H9 (cell line): ENCODE measurements at regions not wholly inside any gene's neighbourhood (a gene's known extent, or its start where the extent isn't known, plus 50 kb on each side); places are given as distances from the start of the nearest gene placed in this dataset.

Experiments used
- DNase-seq: peaks from one replicate; pipeline ENCODE4 v3.0.0-alpha.2; 2017
- H2AFZ ChIP-seq: one replicate; pipeline ENCODE4 v1.6.1; 2013; ENCODE audit warnings: mild to moderate bottlenecking, low read length, control low read depth, moderate library complexity
- H2AK5ac ChIP-seq: 2 replicates; pipeline ENCODE4 v1.6.1; 2013; ENCODE audit warnings: low read length, control low read depth, mixed read lengths; ENCODE audit not compliant: insufficient read length
- H2BK120ac ChIP-seq: one replicate; pipeline ENCODE4 v1.6.1; 2013; ENCODE audit warnings: low read depth, mild to moderate bottlenecking, low read length, control low read depth, inconsistent platforms; ENCODE audit not compliant: poor library complexity, severe bottlenecking
- H2BK12ac ChIP-seq: 2 replicates; pipeline ENCODE4 v1.6.1; 2013; ENCODE audit warnings: low read length, control low read depth, mixed read lengths, low read depth; ENCODE audit not compliant: insufficient read length
- H2BK15ac ChIP-seq: 2 replicates; pipeline ENCODE4 v1.6.1; 2013; ENCODE audit warnings: low read depth, low read length, control low read depth
- H2BK20ac ChIP-seq: one replicate; pipeline ENCODE4 v1.6.1; 2013; ENCODE audit warnings: low read depth, mild to moderate bottlenecking, low read length, control low read depth, inconsistent platforms; ENCODE audit not compliant: poor library complexity, severe bottlenecking
- H2BK5ac ChIP-seq: 2 replicates; pipeline ENCODE4 v1.6.1; 2013; ENCODE audit warnings: low read length, control low read depth, mixed read lengths; ENCODE audit not compliant: insufficient read length
- H3K14ac ChIP-seq: 2 replicates; pipeline ENCODE4 v1.6.1; 2013; ENCODE audit warnings: low read length, control low read depth; ENCODE audit not compliant: insufficient read depth
- H3K18ac ChIP-seq: 2 replicates; pipeline ENCODE4 v1.6.1; 2013; ENCODE audit warnings: low read depth, mild to moderate bottlenecking, mixed read lengths, low read length, control low read depth; ENCODE audit not compliant: insufficient read length
- H3K23ac ChIP-seq: 2 replicates; pipeline ENCODE4 v1.6.1; 2013; ENCODE audit warnings: low read length, control low read depth, mixed read lengths, low read depth; ENCODE audit not compliant: insufficient read length
- H3K23me2 ChIP-seq: 2 replicates; pipeline ENCODE4 v1.6.1; 2013; ENCODE audit warnings: low read depth, mild to moderate bottlenecking, mixed read lengths, low read length, control low read depth; ENCODE audit not compliant: insufficient read length, poor library complexity, severe bottlenecking
- H3K27ac ChIP-seq: 2 replicates; pipeline ENCODE4 v1.5.1; 2013; ENCODE audit warnings: low read length, control low read depth, mixed read lengths, low read depth; ENCODE audit not compliant: insufficient read length
- H3K27me3 ChIP-seq: 2 replicates; pipeline ENCODE4 v1.6.1; 2013; ENCODE audit warnings: low read length, control low read depth, inconsistent platforms; ENCODE audit not compliant: insufficient read depth
- H3K4ac ChIP-seq: 2 replicates; pipeline ENCODE4 v1.6.1; 2013; ENCODE audit warnings: low read depth, mild to moderate bottlenecking, control low read depth, inconsistent platforms, low read length, moderate library complexity
- H3K4me1 ChIP-seq: 2 replicates; pipeline ENCODE4 v1.6.1; 2013; ENCODE audit warnings: low read length, control low read depth, inconsistent platforms; ENCODE audit not compliant: insufficient read depth
- H3K4me2 ChIP-seq: 2 replicates; pipeline ENCODE4 v1.6.1; 2013; ENCODE audit warnings: low read length, control low read depth, mixed read lengths; ENCODE audit not compliant: insufficient read length, insufficient read depth
- H3K56ac ChIP-seq: 2 replicates; pipeline ENCODE4 v1.6.1; 2013; ENCODE audit warnings: low read depth, mild to moderate bottlenecking, mixed read lengths, low read length, control low read depth; ENCODE audit not compliant: insufficient read length
- H3K79me1 ChIP-seq: 2 replicates; pipeline ENCODE4 v1.6.1; 2013; ENCODE audit warnings: low read depth, mild to moderate bottlenecking, moderate library complexity, low read length, control low read depth, inconsistent platforms; ENCODE audit not compliant: insufficient read depth, poor library complexity, severe bottlenecking
- H3K79me2 ChIP-seq: 2 replicates; pipeline ENCODE4 v1.6.1; 2013; ENCODE audit warnings: low read length, control low read depth, inconsistent platforms; ENCODE audit not compliant: insufficient read depth
- H3K9ac ChIP-seq: 2 replicates; pipeline ENCODE4 v1.6.1; 2013; ENCODE audit warnings: low read length, control low read depth, mixed read lengths; ENCODE audit not compliant: insufficient read length; ENCODE audit errors: extremely low read depth
- H3K9me3 ChIP-seq: one replicate; pipeline ENCODE4 v1.6.1; 2013; ENCODE audit warnings: low read depth, low read length, inconsistent platforms; ENCODE audit not compliant: control insufficient read depth
- H3T11ph ChIP-seq: one replicate; pipeline ENCODE4 v1.6.1; 2013; ENCODE audit warnings: mild to moderate bottlenecking, low read length, control low read depth, inconsistent platforms
- H4K20me1 ChIP-seq: one replicate; pipeline ENCODE4 v1.6.1; 2013; ENCODE audit not compliant: control insufficient read depth, insufficient read length, insufficient read depth
- H4K5ac ChIP-seq: 2 replicates; pipeline ENCODE4 v1.6.1; 2013; ENCODE audit warnings: low read depth, mild to moderate bottlenecking, mixed read lengths, low read length, control low read depth; ENCODE audit not compliant: insufficient read length
- H4K8ac ChIP-seq: replicated peaks from 2 replicates; pipeline ENCODE4 v1.6.1; 2013; ENCODE audit warnings: low read length, control low read depth, mixed read lengths, low read depth; ENCODE audit not compliant: insufficient read length
- H4K91ac ChIP-seq: 2 replicates; pipeline ENCODE4 v1.6.1; 2013; ENCODE audit warnings: low read depth, mild to moderate bottlenecking, moderate library complexity, mixed read lengths, low read length, control low read depth; ENCODE audit not compliant: insufficient read length
- H3K27ac Mint-ChIP-seq, 3 experiments: 2 replicates in 2 of 3; 3 replicates in 1 of 3; pipeline ENCODE4 v1.8.0; 2020 to 2021; ENCODE audit warnings: mixed read lengths in 3 of 3, mild to moderate bottlenecking in 1 of 3, moderate library complexity in 1 of 3
- H3K27me3 Mint-ChIP-seq: 2 replicates; pipeline ENCODE4 v1.8.0; 2021; ENCODE audit warnings: low read depth, mild to moderate bottlenecking, moderate library complexity, mixed read lengths
- H3K36me3 Mint-ChIP-seq, 3 experiments: 2 replicates in 2 of 3; 3 replicates in 1 of 3; pipeline ENCODE4 v1.8.0; 2020 to 2021; ENCODE audit warnings: low read depth in 3 of 3, mixed read lengths in 3 of 3; ENCODE audit not compliant: insufficient read depth in 1 of 3
- H3K4me1 Mint-ChIP-seq, 2 experiments: 2 replicates each; pipeline ENCODE4 v1.8.0; 2020; ENCODE audit warnings: mixed read lengths in 2 of 2
- H3K4me3 Mint-ChIP-seq, 2 experiments: 2 replicates in 1 of 2; 3 replicates in 1 of 2; pipeline ENCODE4 v1.8.0; 2020 to 2021; ENCODE audit warnings: mild to moderate bottlenecking in 2 of 2, mixed read lengths in 2 of 2, moderate library complexity in 1 of 2
- H3K9me3 Mint-ChIP-seq, 2 experiments: 2 replicates in 1 of 2; 3 replicates in 1 of 2; pipeline ENCODE4 v1.8.0; 2020; ENCODE audit warnings: mild to moderate bottlenecking in 2 of 2, mixed read lengths in 2 of 2, moderate library complexity in 1 of 2
- WGBS: extraction: QIAGEN DNeasy Blood & Tissue Kit; methylation state at CpG from one replicate; pipeline ENCODE4 v1.1.7; 2013; ENCODE audit warnings: missing lambda C conversion rate, low lambda C conversion rate, mixed read lengths; ENCODE audit not compliant: insufficient read length; ENCODE audit errors: extremely low coverage; 5-methylcytosine and 5-hydroxymethylcytosine counted together
- TF ChIP-seq, protein P1 (sequence below): fragments of 200-600 bp; sonication (generic); conservative IDR thresholded peaks from 3 replicates; pipeline ENCODE4 v1.8.0; 2021; ENCODE audit warnings: antibody characterized with exemption, mild to moderate bottlenecking

DNA sequence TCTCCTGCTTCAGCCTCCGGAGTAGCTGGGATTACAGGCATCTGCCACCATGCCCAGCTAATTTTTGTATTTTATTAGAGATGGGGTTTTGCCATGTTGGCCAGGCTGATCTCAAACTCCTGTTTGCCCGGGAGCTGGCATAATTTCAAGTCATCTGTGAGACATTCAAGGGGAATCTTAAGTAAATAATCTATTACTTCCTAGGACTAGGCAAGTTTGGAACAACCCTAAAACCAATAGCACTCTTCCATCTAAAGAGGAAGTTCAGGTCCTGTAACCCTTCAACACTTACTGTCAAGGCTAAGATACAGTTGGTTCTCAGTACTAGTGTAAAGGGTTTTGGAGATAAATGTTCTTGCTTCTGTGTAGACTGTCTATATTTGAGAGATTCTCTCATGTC, 267.8 kb upstream of the IRAK1BP1 start:
- no peak for DNase-seq
- H3K27ac ChIP-seq = no peak overlapping the region
- no peaks in the 10 kb centered on the region for H3K79me2 ChIP-seq

More for the DNA sequence above, 267.8 kb upstream of the IRAK1BP1 start:
- H3K4me1 Mint-ChIP-seq = no peaks in the 10 kb centered on the region
- Histone ChIP-seq H3K4me2 (no peak overlapping the region), H2BK20ac (no peak overlapping the region), H2AFZ (no peak overlapping the region), H4K91ac (no peak overlapping the region), H3K18ac (no peak overlapping the region), H3K4me1 (no peaks in the 10 kb centered on the region), H4K8ac (no peak overlapping the region), H3K14ac (no peak overlapping the region), H3K9ac (no peak overlapping the region), H4K5ac (no peak overlapping the region), H2BK5ac (no peak overlapping the region), H3K9me3 (no peaks in the 10 kb centered on the region), H3K56ac (no peak overlapping the region), H3K27me3 (no peaks in the 10 kb centered on the region), H3T11ph (no peak overlapping the region), H3K79me1 (no peaks in the 10 kb centered on the region), H3K23ac (no peak overlapping the region), H2AK5ac (no peak overlapping the region), H4K20me1 (no peaks in the 10 kb centered on the region), H2BK15ac (no peak overlapping the region), H2BK120ac (no peak overlapping the region), H2BK12ac (no peak overlapping the region), H3K23me2 (no peaks in the 10 kb centered on the region), H3K4ac (no peak overlapping the region)
- no CpG with 5 or more reads among the region's 2 CpGs for WGBS
- no peaks in the 10 kb centered on the region for H3K9me3 Mint-ChIP-seq
- no peak overlapping the region for H3K27ac Mint-ChIP-seq
- H3K36me3 Mint-ChIP-seq = no peaks in the 10 kb centered on the region
- no peak overlapping the region for H3K4me3 Mint-ChIP-seq
- H3K27me3 Mint-ChIP-seq = no peaks in the 10 kb centered on the region
- TF ChIP-seq, protein P1, sequence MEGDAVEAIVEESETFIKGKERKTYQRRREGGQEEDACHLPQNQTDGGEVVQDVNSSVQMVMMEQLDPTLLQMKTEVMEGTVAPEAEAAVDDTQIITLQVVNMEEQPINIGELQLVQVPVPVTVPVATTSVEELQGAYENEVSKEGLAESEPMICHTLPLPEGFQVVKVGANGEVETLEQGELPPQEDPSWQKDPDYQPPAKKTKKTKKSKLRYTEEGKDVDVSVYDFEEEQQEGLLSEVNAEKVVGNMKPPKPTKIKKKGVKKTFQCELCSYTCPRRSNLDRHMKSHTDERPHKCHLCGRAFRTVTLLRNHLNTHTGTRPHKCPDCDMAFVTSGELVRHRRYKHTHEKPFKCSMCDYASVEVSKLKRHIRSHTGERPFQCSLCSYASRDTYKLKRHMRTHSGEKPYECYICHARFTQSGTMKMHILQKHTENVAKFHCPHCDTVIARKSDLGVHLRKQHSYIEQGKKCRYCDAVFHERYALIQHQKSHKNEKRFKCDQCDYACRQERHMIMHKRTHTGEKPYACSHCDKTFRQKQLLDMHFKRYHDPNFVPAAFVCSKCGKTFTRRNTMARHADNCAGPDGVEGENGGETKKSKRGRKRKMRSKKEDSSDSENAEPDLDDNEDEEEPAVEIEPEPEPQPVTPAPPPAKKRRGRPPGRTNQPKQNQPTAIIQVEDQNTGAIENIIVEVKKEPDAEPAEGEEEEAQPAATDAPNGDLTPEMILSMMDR = no peak
